AG09309 (cell line): ENCODE measurements at regions not wholly inside any gene's neighbourhood (a gene's known extent, or its start where the extent isn't known, plus 50 kb on each side); places are given as distances from the start of the nearest gene placed in this dataset.

Source experiments
- DNase-seq: peaks from one replicate; pipeline ENCODE4 v3.0.0-alpha.2; 2010; ENCODE audit warnings: low read depth
- H3K4me3 ChIP-seq: 2 replicates; pipeline ENCODE4 v1.5.1; 2011; ENCODE audit warnings: mild to moderate bottlenecking, low read depth, low read length, moderate library complexity; ENCODE audit not compliant: control insufficient read depth
- CTCF ChIP-seq: IDR thresholded peaks from 2 replicates; pipeline ENCODE4 v1.5.1; 2011; ENCODE audit warnings: mild to moderate bottlenecking, low read depth, low read length, inconsistent platforms; ENCODE audit not compliant: insufficient read depth, control insufficient read depth; ENCODE audit errors: missing control alignments

DNA sequence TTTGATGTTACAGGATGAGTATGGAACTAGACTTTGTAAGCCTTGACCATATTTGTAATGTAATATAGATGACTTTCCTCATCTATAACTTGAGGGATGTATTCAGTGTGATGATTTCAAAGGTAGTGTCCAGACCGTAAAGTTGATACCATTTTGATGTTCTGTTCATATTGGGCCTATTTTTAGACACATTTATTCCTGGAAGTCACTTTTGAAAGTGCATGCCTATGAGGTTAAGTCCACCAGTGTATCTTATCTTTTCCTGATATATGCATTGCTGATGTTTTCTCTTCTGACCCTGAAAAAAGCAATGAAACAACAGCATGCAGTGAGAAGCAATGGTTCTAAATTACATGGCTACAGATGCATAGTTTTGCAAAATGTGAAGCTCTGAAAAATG lies 244.7 kb upstream of the PDGFD start:
- H3K4me3 ChIP-seq, result no peak overlapping the region
- no peak for DNase-seq
- TF ChIP-seq CTCF, result no peak

- H3K4me3 ChIP-seq, result no peak overlapping the region
- TF ChIP-seq CTCF, result no peak
Observed at GRCh38 chr11:104405277-104405676, 241.3 kb upstream of the PDGFD start.

DNA sequence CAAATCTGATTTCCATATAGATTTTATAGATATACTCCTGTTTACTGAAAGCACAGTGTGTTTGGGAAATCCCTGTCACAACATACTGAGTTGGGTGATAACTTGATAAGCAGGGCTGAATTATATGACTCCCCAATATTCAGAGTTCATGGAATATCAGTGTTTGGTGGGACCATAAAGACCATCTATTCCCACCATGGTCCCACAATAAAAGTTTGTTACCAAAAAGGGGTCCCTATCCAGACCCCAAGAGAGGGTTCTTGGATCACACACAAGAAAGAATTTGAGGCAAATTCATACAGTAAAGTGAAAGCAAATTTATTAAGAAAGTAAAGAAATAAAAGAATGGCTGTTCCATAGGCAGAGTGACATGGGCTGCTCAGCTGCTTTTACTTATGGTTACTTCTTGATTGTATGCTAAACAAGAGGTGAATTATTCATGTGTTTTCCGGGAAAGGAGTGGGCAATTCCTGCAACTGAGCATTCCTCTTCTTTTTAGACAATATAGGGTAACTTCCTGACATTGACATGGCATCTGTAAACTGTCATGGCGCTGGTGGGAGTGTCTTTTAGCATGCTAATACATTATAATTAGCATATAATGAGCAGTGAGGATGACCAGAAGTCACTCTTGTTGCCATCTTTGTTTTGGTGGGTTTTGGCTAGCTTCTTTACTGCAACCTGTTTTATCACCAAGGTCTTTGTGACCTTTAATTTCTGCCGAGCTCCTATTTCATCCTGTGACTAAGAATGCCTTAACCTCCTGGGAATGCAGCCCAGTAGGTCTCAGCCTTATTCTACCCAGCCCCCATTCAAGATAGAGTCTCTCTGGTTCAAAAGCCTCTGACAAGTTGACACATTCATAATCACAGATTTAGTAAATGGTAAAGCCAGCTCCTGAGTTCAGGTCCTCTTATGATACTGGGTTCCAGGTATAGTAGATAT lies 240.6 kb upstream of the PDGFD start:
- H3K4me3 ChIP-seq, result no peak overlapping the region
- TF ChIP-seq CTCF, result no peak
- no peak for DNase-seq

More at GRCh38 chr11:104405277-104405676, 241.3 kb upstream of the PDGFD start:
- no peak for DNase-seq

DNA sequence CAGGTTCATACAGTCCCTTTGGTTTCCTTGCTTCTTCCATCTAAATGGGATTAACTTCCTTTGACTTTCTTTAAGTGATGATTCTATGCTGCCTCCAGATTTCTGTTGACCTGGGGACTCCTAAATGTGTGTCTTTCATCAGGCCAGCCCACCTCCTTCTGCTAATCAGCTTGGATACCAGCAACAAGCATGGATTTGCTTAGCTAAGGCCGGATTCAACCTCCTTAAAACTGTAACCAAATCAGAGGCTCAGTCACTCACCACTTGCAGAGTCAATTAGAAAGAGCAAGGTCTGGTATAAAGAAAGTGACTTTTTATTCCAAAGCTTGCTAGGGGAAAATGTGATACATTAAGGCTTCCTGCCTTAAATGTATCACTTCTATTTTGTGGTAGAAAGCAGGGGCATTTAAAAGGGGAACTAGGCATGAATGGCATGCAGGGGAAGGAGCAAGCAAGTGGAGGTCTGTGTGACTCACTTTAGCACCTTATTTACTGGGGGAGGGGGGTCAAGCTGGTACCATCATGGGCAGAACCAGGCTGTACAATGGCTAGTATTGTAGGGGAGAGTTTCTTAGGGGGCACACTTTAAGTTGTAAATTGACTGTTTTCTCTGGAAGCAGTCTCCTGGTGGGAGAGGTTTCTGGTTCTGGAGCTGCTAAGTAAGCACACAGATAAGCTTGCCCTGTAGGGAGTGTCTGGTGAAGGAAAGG lies 239.0 kb upstream of the PDGFD start:
- DNase-seq, result no peak
- no peak overlapping the region for H3K4me3 ChIP-seq

GRCh38 chr11:104394508-104394907 lies 230.6 kb upstream of the PDGFD start:
- no peak for TF ChIP-seq CTCF
- no peak overlapping the region for H3K4me3 ChIP-seq
- DNase-seq, result no peak

More for the DNA sequence above, 239.0 kb upstream of the PDGFD start:
- TF ChIP-seq CTCF, result no peak

DNA sequence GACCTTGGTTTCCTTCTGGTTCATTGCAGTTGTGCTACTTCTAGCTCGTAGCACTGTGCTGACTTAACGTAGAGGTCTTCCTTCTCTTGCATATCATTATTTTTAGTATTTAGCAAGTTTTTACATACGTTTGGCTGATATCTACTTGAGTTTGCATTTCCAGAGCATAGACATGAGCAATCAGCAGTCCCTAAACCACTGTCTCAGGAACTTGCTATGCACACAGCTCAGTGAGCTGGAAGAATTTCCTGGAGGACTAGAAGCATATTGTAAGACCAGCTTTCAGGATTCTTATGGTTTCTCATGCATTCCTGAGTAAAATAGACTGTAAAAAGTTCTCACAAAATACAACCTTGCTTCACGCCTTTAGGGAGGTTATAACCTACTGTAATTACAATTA lies 226.7 kb upstream of the PDGFD start:
- TF ChIP-seq CTCF, result no peak
- no peak for DNase-seq
- H3K4me3 ChIP-seq, result no peak overlapping the region
